Stomach (tissue), 8 donors: ENCODE measurements at regions not wholly inside any gene's neighbourhood (a gene's known extent, or its start where the extent isn't known, plus 50 kb on each side); places are given as distances from the start of the nearest gene placed in this dataset.

ENCODE experiments used
- DNase-seq, 2 donors: peaks; one replicate each; pipeline versions ENCODE4 v3.0.0 to v3.0.0-alpha.2; 2013 to 2019
- H3K27ac ChIP-seq, 5 donors: fragments of 200-600 bp in 4 of 5; sonication (generic) in 4 of 5; one replicate each; pipeline ENCODE4 v1.5.1; 2013 to 2019; ENCODE audit warnings: mild to moderate bottlenecking in 1 of 5, moderate library complexity in 1 of 5
- H3K27me3 ChIP-seq, 3 donors: fragments of 200-600 bp; sonication (generic); one replicate each; pipeline ENCODE4 v1.5.1; 2017 to 2019; ENCODE audit warnings: mixed run types in 1 of 3
- H3K36me3 ChIP-seq, 4 donors: fragments of 200-600 bp; sonication (generic); 1 replicate in 3 of 4; 2 replicates in 1 of 4; pipeline ENCODE4 v1.5.1; 2016 to 2019
- H3K4me1 ChIP-seq, 4 donors: fragments of 200-600 bp; sonication (generic); one replicate each; pipeline ENCODE4 v1.5.1; 2016 to 2019
- H3K4me3 ChIP-seq, 4 donors: fragments of 200-600 bp; sonication (generic) in 3 of 4; one replicate each; pipeline ENCODE4 v1.5.1; 2016 to 2019; ENCODE audit warnings: mild to moderate bottlenecking in 1 of 4
- H3K9me3 ChIP-seq, 4 donors: fragments of 200-600 bp; sonication (generic); one replicate each; pipeline ENCODE4 v1.5.1; 2016 to 2019
- EP300 ChIP-seq: sonication (generic); formaldehyde crosslinking; IDR thresholded peaks from one replicate; pipeline ENCODE4 v1.6.1; 2017; ENCODE audit warnings: antibody characterized with exemption
- POLR2A ChIP-seq, 4 donors: fragments of 450-650 bp; IDR thresholded peaks; one replicate each; pipeline ENCODE4 v1.6.1; 2016; ENCODE audit warnings: antibody characterized with exemption in 4 of 4, control low read depth in 2 of 4, mild to moderate bottlenecking in 1 of 4, moderate library complexity in 1 of 4
- POLR2AphosphoS5 ChIP-seq, 3 donors: sonication (generic); formaldehyde crosslinking; IDR thresholded peaks; one replicate each; pipeline ENCODE4 v1.6.1; 2016; ENCODE audit warnings: antibody characterized with exemption in 3 of 3
- WGBS, 5 donors: extraction: QIAGEN DNeasy Blood & Tissue Kit in 3 of 5; methylation state at CpG; one replicate each; pipeline versions ENCODE4 v1.1.5 to v1.1.7; 2013 to 2018; 5-methylcytosine and 5-hydroxymethylcytosine counted together
- intact Hi-C: fragments of 100-400 bp; cut with DNase I; formaldehyde crosslinking; loops from one replicate; pipeline ENCODE4 v1.15.1; 2023; ENCODE audit warnings: low total_unique reads
- TF ChIP-seq, protein P1 (sequence below), 7 experiments: fragments of 450-650 bp in 4 of 7; fragments of 200-600 bp in 3 of 7; sonication (generic) in 3 of 7; IDR thresholded peaks; one replicate each; pipeline ENCODE4 v1.5.1; 2016 to 2019; ENCODE audit warnings: antibody characterized with exemption in 7 of 7, control low read depth in 2 of 7, mild to moderate bottlenecking in 1 of 7
- donor health status: healthy with polysubstance abuse.
- donor health status: Bipolar disorder and iron deficiency.
- donor health status: healthy.

DNA sequence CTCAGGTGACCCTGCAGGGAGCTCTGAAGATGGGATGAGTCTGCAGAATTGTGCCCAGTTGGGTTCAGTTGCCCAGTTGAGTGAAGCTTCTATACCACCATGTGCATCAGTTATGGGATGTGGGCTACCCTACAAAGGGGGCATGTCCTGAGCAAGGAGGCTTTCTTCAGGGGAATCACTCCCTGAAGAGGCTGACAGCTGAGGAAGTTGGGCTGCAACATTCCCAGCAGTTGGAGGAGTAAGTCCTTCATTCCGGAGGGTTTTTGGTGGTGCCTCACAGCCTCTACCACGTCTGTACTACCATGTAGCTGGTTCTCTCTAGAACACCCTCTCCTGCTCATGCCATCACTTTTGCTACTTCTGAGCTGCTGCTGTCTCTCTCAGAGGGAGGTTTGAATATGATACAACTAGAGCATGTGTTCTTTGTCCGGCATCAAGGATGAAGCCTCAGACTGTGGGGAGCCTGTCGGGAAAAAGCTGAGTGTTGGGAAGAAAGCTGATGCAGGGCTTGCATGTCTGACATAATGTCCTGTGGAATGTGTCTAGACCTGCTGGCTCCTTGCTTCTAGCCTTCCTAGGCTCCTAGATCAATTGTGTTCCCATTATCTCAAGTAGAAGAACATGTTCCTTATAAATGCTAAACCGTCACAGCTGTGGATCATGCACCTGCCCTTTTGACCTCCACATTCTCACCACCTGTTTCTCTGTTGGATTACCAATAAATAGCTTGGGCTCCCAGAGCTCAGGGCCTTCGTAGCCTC is 355.8 kb downstream of the CCSER2 start:
- WGBS, 5 donors, result 75 to 87% (median 82%) methylated on average over 6 of the region's 6 CpGs
- Histone ChIP-seq H3K4me3 (no peak overlapping the region), H3K4me1 (no peaks in the 10 kb centered on the region), H3K27ac (no peak overlapping the region), H3K9me3 (no peaks in the 10 kb centered on the region), H3K36me3 (no peaks in the 10 kb centered on the region), H3K27me3 (no peaks in the 10 kb centered on the region)
- intact Hi-C loops, result no loop called here
- no peak for DNase-seq
- TF ChIP-seq POLR2AphosphoS5 (IDR thresholded peaks at IDR 0.05) (no peak), POLR2A (IDR thresholded peaks at IDR 0.05) (no peak), EP300 (no peak)
- TF ChIP-seq, protein P1, sequence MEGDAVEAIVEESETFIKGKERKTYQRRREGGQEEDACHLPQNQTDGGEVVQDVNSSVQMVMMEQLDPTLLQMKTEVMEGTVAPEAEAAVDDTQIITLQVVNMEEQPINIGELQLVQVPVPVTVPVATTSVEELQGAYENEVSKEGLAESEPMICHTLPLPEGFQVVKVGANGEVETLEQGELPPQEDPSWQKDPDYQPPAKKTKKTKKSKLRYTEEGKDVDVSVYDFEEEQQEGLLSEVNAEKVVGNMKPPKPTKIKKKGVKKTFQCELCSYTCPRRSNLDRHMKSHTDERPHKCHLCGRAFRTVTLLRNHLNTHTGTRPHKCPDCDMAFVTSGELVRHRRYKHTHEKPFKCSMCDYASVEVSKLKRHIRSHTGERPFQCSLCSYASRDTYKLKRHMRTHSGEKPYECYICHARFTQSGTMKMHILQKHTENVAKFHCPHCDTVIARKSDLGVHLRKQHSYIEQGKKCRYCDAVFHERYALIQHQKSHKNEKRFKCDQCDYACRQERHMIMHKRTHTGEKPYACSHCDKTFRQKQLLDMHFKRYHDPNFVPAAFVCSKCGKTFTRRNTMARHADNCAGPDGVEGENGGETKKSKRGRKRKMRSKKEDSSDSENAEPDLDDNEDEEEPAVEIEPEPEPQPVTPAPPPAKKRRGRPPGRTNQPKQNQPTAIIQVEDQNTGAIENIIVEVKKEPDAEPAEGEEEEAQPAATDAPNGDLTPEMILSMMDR (IDR thresholded peaks at IDR 0.05), result no peak

DNA sequence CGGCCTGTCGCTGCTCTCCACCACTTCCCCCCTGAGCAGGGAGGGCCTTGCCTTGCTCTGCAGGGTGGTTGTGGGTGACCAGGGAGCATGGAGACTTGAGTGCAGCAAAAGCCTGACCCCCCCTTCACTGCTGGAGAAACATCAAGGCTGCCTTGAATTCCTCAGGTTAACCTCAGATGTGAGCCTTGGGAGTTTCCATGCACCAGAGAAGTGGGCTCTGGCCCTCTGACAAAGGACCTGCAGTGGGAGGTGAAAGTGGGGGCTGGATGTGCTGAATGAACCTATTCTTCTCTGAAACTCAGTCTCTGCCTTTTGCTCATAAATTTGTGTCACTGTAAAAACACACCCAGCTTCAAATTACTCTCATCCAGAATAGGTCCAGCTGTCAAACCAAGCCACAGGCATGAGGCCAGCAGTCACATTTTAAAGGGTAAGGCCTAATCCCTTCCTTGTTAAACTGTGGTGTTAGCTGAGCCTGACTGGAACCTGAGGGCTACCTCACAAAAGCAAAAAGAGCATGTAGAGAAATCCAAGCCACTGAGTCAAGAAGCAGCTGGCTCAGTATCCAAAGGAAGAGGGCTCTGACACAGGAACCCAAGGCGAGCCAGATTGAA is 356.8 kb downstream of the CCSER2 start:
- H3K36me3 ChIP-seq, result no peaks in the 10 kb centered on the region
- no peak overlapping the region for H3K4me3 ChIP-seq
- no peak for TF ChIP-seq POLR2AphosphoS5 (IDR thresholded peaks at IDR 0.05)
- TF ChIP-seq EP300, result no peak
- TF ChIP-seq POLR2A (IDR thresholded peaks at IDR 0.05), result no peak
- TF ChIP-seq, protein P1 (IDR thresholded peaks at IDR 0.05), result no peak
- H3K27me3 ChIP-seq, result no peaks in the 10 kb centered on the region
- H3K9me3 ChIP-seq, result no peaks in the 10 kb centered on the region
- H3K27ac ChIP-seq, result no peak overlapping the region
- intact Hi-C loops, result no loop called here
- DNase-seq, result no peak
- WGBS, 5 donors, result 65 to 89% (median 81%) methylated on average over 3 of the region's 3 CpGs
- no peaks in the 10 kb centered on the region for H3K4me1 ChIP-seq

DNA sequence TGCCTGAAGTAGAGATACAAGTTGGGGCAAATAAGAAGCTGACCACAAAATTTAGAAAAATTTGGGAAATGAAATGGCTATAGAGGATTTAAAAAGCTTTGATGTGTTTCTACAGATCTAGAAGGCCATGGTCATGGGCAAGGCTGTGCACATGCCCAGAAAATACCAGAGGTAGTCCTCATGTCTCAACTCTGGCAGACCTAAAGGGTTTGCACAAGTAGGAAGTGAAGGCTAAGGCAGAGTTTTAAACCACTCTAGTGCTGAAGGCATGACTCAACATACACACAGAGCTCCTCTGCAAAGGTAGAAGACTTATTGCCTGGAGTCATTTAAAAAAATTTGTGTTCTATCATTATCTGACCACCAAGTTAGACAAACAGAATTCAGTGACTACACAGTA is 364.6 kb downstream of the CCSER2 start:
- no peaks in the 10 kb centered on the region for H3K36me3 ChIP-seq
- intact Hi-C loops, result no loop called here
- DNase-seq, result no peak
- TF ChIP-seq EP300 (no peak), POLR2AphosphoS5 (IDR thresholded peaks at IDR 0.05) (no peak), POLR2A (IDR thresholded peaks at IDR 0.05) (no peak)
- TF ChIP-seq, protein P1 (IDR thresholded peaks at IDR 0.05), result no peak
- H3K9me3 ChIP-seq, result peaks cover 0 to 13% (median 7%) of the 10 kb centered on the region in 4 donors
- H3K4me1 ChIP-seq, result no peaks in the 10 kb centered on the region
- no peak overlapping the region for H3K4me3 ChIP-seq
- H3K27me3 ChIP-seq, result no peaks in the 10 kb centered on the region
- H3K27ac ChIP-seq, result no peak overlapping the region

DNA sequence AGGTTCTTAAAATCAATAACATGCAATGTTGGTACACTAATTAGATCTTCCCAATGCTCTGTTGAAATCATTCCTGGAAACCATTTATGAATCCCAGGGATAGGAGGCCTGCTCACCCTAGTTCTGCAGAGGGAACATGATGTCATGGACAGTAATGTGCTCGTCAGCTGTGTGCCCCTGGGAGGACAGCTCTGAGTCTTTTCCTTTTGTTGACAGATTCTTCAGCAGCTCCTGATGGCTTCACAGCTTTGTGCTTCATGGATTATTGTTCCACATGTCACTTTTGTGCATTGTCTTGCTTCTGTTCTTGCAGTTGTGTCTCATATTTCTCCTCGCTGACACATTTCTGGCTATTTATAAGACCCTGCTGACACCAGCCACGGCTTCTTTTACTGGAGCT is 367.5 kb downstream of the CCSER2 start:
- no peak overlapping the region for H3K4me3 ChIP-seq
- no peaks in the 10 kb centered on the region for H3K4me1 ChIP-seq
- H3K27me3 ChIP-seq, result no peaks in the 10 kb centered on the region
- peaks cover 0 to 13% (median 7%) of the 10 kb centered on the region in 4 donors for H3K9me3 ChIP-seq
- no peak overlapping the region for H3K27ac ChIP-seq
- no peak for DNase-seq
- H3K36me3 ChIP-seq, result no peaks in the 10 kb centered on the region
- intact Hi-C loops, result no loop called here
- TF ChIP-seq POLR2A (IDR thresholded peaks at IDR 0.05) (no peak), EP300 (no peak), POLR2AphosphoS5 (IDR thresholded peaks at IDR 0.05) (no peak)
- TF ChIP-seq, protein P1 (IDR thresholded peaks at IDR 0.05), result no peak
- WGBS, 5 donors, result 50 to 75% (median 64%) methylated on average over 3 of the region's 3 CpGs
